Panc1 (cell line): ENCODE measurements at regions not wholly inside any gene's neighbourhood (a gene's known extent, or its start where the extent isn't known, plus 50 kb on each side); places are given as distances from the start of the nearest gene placed in this dataset.

Experiments used
- ATAC-seq: fragments of 200-7000 bp; cut with Tn5 transposase; 2 replicates; pipeline ENCODE4 v1.9.1; 2020; ENCODE audit warnings: mild to moderate bottlenecking, moderate library complexity
- BruUV-seq: library from RNA; stranded (reverse); fragments of 400-500 nt; replicated peaks from 2 replicates; lab custom pipeline; 2021; lab: Mats Ljungman, UMichigan
- CTCF ChIA-PET: fragments of 300-600 bp; sonication (Branson Sonifier 250); formaldehyde crosslinking; loops from one replicate; lab custom pipeline; 2022; ENCODE audit warnings: antibody characterized with exemption; lab: Charles Lee
- POLR2A ChIA-PET: fragments of 300-600 bp; sonication (Branson Sonifier 250); formaldehyde crosslinking; loops from one replicate; lab custom pipeline; 2022; ENCODE audit warnings: antibody characterized with exemption; lab: Charles Lee
- DNase-seq: peaks from one replicate; pipeline ENCODE4 v3.0.0-alpha.2; 2010; ENCODE audit warnings: low read depth, low spot score
- H3K27ac ChIP-seq: 2 replicates; pipeline ENCODE4 v1.5.1; 2011; ENCODE audit warnings: mild to moderate bottlenecking, low read length, inconsistent platforms
- H3K27me3 ChIP-seq: fragments of 200-500 bp; sonication (Bioruptor generic); 2 replicates; pipeline ENCODE4 v1.6.0; 2014; ENCODE audit warnings: low read length, inconsistent platforms; ENCODE audit not compliant: control insufficient read depth, insufficient read depth
- H3K36me3 ChIP-seq: fragments of 200-500 bp; sonication (Bioruptor generic); 2 replicates; pipeline ENCODE4 v1.5.1; 2014; ENCODE audit warnings: inconsistent platforms, mild to moderate bottlenecking, low read length, moderate library complexity; ENCODE audit not compliant: control insufficient read depth, insufficient read depth
- H3K4me1 ChIP-seq: 2 replicates; pipeline ENCODE4 v1.5.1; 2011; ENCODE audit warnings: inconsistent platforms, mild to moderate bottlenecking, low read length, moderate library complexity; ENCODE audit not compliant: control insufficient read depth, insufficient read depth
- H3K4me3 ChIP-seq, 2 experiments: 2 replicates each; pipeline ENCODE4 v1.5.1; 2011 to 2012; ENCODE audit warnings: low read depth in 2 of 2, low read length in 2 of 2, mild to moderate bottlenecking in 2 of 2, inconsistent platforms in 1 of 2, moderate library complexity in 1 of 2
- H3K9me3 ChIP-seq: fragments of 200-500 bp; sonication (Bioruptor generic); 2 replicates; pipeline ENCODE4 v1.5.1; 2014; ENCODE audit warnings: low read depth, mild to moderate bottlenecking, inconsistent platforms, low read length, moderate library complexity; ENCODE audit not compliant: control insufficient read depth, insufficient read depth
- POLR2AphosphoS5 ChIP-seq: IDR thresholded peaks from 2 replicates; pipeline ENCODE4 v1.6.1; 2012; ENCODE audit warnings: mild to moderate bottlenecking, low read depth, low read length, moderate library complexity
- SIN3A ChIP-seq: IDR thresholded peaks from 2 replicates; pipeline ENCODE4 v1.6.1; 2012; ENCODE audit warnings: low read depth, mild to moderate bottlenecking, low read length, moderate library complexity, borderline replicate concordance; ENCODE audit not compliant: insufficient read depth
- TCF7L2 ChIP-seq: IDR thresholded peaks from 2 replicates; pipeline ENCODE4 v1.6.1; 2011; ENCODE audit warnings: mild to moderate bottlenecking, low read depth, low read length, inconsistent platforms
- in situ Hi-C: cut with HindIII; loops from 2 replicates; pipeline ENCODE4 v1.10.0; 2016; ENCODE audit warnings: low sequenced_read_pairs, low pct_unique_long_range_greater_than_20kb
- intact Hi-C: fragments of 100-400 bp; cut with micrococcal nuclease; formaldehyde crosslinking; loops from one replicate; pipeline ENCODE4 v1.10.0; 2022; ENCODE audit not compliant: unreplicated experiment
- TF ChIP-seq, protein P1 (sequence below): fragments of 450-650 bp; IDR thresholded peaks from 2 replicates; pipeline ENCODE4 v1.5.1; 2017; ENCODE audit warnings: mild to moderate bottlenecking
- TF ChIP-seq, protein P2 (sequence below), 2 experiments: IDR thresholded peaks; 2 replicates each; pipeline ENCODE4 v1.6.1; 2011 to 2012; ENCODE audit warnings: low read depth in 2 of 2, control low read depth in 1 of 2, low read length in 1 of 2, mild to moderate bottlenecking in 1 of 2, moderate library complexity in 1 of 2; ENCODE audit not compliant: insufficient read depth in 1 of 2

DNA sequence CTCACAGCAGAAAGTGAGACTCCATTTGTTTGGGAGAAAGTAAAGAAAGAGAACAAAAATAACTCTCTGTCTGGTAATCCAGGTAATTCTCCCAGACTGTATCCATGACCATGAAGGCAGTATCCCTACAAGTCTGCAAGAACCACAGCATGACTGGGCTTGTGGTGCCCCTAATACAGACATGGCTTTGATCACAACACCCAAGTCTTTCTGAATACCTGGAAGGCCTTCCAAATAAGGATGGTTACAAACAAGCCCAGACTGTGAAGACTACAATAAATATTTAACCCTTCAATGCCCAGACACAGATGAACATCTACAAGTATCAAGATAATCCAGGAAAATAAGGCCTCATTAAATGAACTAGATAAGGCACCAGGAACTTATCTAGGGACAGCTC lies 481.1 kb upstream of the RORB start:
- POLR2A ChIA-PET = no interaction called here

GRCh38 chr9:74025402-74025925 lies 471.7 kb upstream of the RORB start:
- H3K27ac ChIP-seq = no peak overlapping the region
- no peak overlapping the region for H3K4me3 ChIP-seq
- ATAC-seq (no peak), DNase-seq (no peak)
- H3K36me3 ChIP-seq = no peaks in the 10 kb centered on the region
- TF ChIP-seq POLR2AphosphoS5 = no peak
- TF ChIP-seq, protein P1, sequence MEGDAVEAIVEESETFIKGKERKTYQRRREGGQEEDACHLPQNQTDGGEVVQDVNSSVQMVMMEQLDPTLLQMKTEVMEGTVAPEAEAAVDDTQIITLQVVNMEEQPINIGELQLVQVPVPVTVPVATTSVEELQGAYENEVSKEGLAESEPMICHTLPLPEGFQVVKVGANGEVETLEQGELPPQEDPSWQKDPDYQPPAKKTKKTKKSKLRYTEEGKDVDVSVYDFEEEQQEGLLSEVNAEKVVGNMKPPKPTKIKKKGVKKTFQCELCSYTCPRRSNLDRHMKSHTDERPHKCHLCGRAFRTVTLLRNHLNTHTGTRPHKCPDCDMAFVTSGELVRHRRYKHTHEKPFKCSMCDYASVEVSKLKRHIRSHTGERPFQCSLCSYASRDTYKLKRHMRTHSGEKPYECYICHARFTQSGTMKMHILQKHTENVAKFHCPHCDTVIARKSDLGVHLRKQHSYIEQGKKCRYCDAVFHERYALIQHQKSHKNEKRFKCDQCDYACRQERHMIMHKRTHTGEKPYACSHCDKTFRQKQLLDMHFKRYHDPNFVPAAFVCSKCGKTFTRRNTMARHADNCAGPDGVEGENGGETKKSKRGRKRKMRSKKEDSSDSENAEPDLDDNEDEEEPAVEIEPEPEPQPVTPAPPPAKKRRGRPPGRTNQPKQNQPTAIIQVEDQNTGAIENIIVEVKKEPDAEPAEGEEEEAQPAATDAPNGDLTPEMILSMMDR = no peak
- TF ChIP-seq, protein P2, sequence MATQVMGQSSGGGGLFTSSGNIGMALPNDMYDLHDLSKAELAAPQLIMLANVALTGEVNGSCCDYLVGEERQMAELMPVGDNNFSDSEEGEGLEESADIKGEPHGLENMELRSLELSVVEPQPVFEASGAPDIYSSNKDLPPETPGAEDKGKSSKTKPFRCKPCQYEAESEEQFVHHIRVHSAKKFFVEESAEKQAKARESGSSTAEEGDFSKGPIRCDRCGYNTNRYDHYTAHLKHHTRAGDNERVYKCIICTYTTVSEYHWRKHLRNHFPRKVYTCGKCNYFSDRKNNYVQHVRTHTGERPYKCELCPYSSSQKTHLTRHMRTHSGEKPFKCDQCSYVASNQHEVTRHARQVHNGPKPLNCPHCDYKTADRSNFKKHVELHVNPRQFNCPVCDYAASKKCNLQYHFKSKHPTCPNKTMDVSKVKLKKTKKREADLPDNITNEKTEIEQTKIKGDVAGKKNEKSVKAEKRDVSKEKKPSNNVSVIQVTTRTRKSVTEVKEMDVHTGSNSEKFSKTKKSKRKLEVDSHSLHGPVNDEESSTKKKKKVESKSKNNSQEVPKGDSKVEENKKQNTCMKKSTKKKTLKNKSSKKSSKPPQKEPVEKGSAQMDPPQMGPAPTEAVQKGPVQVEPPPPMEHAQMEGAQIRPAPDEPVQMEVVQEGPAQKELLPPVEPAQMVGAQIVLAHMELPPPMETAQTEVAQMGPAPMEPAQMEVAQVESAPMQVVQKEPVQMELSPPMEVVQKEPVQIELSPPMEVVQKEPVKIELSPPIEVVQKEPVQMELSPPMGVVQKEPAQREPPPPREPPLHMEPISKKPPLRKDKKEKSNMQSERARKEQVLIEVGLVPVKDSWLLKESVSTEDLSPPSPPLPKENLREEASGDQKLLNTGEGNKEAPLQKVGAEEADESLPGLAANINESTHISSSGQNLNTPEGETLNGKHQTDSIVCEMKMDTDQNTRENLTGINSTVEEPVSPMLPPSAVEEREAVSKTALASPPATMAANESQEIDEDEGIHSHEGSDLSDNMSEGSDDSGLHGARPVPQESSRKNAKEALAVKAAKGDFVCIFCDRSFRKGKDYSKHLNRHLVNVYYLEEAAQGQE (IDR thresholded peaks at IDR 0.05; ENCODE audit: insufficient read depth in 1 of 2, low read depth in 2 of 2, low read length in 1 of 2) = no peak
- TF ChIP-seq SIN3A = no peak
- TF ChIP-seq TCF7L2 = no peak
- CTCF ChIA-PET = no interaction called here
- in situ Hi-C loops = no loop called here
- intact Hi-C loops = no loop called here
- BruUV-seq = no TSS peak
- H3K9me3 ChIP-seq = no peaks in the 10 kb centered on the region
- no peaks in the 10 kb centered on the region for H3K27me3 ChIP-seq
- POLR2A ChIA-PET = no interaction called here
- H3K4me1 ChIP-seq = no peaks in the 10 kb centered on the region

More for the DNA sequence above, 481.1 kb upstream of the RORB start:
- no peak overlapping the region for H3K27ac ChIP-seq
- H3K27me3 ChIP-seq = no peaks in the 10 kb centered on the region
- CTCF ChIA-PET = no interaction called here
- H3K4me1 ChIP-seq = no peaks in the 10 kb centered on the region
- in situ Hi-C loops = no loop called here
- ATAC-seq = no peak
- H3K9me3 ChIP-seq = no peaks in the 10 kb centered on the region
- H3K36me3 ChIP-seq = no peaks in the 10 kb centered on the region
- DNase-seq = no peak
- intact Hi-C loops = no loop called here
- BruUV-seq = no TSS peak
- TF ChIP-seq SIN3A (no peak), POLR2AphosphoS5 (no peak), TCF7L2 (no peak)
- TF ChIP-seq, protein P2 (IDR thresholded peaks at IDR 0.05; ENCODE audit: insufficient read depth in 1 of 2, low read depth in 2 of 2, low read length in 1 of 2) = no peak
- TF ChIP-seq, protein P1 = no peak
- no peak overlapping the region for H3K4me3 ChIP-seq
